ENCODE measurements at regions not wholly inside any gene's neighbourhood (a gene's known extent, or its start where the extent isn't known, plus 50 kb on each side); places are given as distances from the start of the nearest gene placed in this dataset.

GRCh38 chr6:94344866-94345265, 925.5 kb upstream of the EPHA7 start:
- Histone ChIP-seq H3K9me3 (no peaks in the 10 kb centered on the region), H3K27me3 (no peaks in the 10 kb centered on the region), H3K4me1 (ENCODE audit: insufficient read depth) (no peaks in the 10 kb centered on the region), H3K27ac (no peak overlapping the region), H3K4me3 (no peak overlapping the region), H3K36me3 (no peaks in the 10 kb centered on the region)
- DNase-seq: no peak
- WGBS, 3 donors: 74 to 90% (median 88%) methylated on average over 1 of the region's 1 CpG
- intact Hi-C loops (cut with DNase I): no loop called here
- TF ChIP-seq POLR2A (IDR thresholded peaks at IDR 0.05) (no peak), EP300 (IDR thresholded peaks at IDR 0.05) (no peak)
- TF ChIP-seq, protein P1, sequence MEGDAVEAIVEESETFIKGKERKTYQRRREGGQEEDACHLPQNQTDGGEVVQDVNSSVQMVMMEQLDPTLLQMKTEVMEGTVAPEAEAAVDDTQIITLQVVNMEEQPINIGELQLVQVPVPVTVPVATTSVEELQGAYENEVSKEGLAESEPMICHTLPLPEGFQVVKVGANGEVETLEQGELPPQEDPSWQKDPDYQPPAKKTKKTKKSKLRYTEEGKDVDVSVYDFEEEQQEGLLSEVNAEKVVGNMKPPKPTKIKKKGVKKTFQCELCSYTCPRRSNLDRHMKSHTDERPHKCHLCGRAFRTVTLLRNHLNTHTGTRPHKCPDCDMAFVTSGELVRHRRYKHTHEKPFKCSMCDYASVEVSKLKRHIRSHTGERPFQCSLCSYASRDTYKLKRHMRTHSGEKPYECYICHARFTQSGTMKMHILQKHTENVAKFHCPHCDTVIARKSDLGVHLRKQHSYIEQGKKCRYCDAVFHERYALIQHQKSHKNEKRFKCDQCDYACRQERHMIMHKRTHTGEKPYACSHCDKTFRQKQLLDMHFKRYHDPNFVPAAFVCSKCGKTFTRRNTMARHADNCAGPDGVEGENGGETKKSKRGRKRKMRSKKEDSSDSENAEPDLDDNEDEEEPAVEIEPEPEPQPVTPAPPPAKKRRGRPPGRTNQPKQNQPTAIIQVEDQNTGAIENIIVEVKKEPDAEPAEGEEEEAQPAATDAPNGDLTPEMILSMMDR (IDR thresholded peaks at IDR 0.05): no peak

DNA sequence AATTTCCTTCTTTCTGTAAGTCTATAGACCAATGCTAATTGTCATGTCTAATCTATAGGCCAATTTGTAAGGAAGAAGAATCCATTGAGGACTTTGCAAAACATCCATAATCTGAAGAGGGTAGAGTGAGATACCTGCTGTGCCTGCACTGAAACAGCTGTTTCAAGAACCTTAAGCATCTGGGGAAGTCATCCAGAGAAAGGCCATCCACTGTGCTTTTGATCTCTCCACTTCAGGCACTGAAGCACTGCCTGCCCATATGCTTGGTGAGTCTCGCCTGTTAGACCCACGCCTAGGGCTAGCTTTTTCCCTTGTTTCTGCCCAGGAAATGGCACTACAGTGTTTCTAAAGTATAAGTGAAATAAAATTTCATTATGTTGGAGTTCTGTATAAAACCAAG, 921.8 kb upstream of the EPHA7 start:
- WGBS, 3 donors: 70 to 81% (median 73%) methylated on average over 2 of the region's 2 CpGs
- H3K27me3 ChIP-seq: no peaks in the 10 kb centered on the region
- no peak overlapping the region for H3K4me3 ChIP-seq
- H3K9me3 ChIP-seq: no peaks in the 10 kb centered on the region
- DNase-seq: no peak
- TF ChIP-seq POLR2A (IDR thresholded peaks at IDR 0.05): no peak
- TF ChIP-seq EP300 (IDR thresholded peaks at IDR 0.05): no peak
- TF ChIP-seq, protein P1 (IDR thresholded peaks at IDR 0.05): no peak
- H3K4me1 ChIP-seq (ENCODE audit: insufficient read depth): no peaks in the 10 kb centered on the region
- H3K27ac ChIP-seq: no peak overlapping the region
- no peaks in the 10 kb centered on the region for H3K36me3 ChIP-seq
- intact Hi-C loops (cut with DNase I): no loop called here

GRCh38 chr6:94323853-94324252, 904.5 kb upstream of the EPHA7 start:
- Histone ChIP-seq H3K4me1 (ENCODE audit: insufficient read depth) (no peaks in the 10 kb centered on the region), H3K27me3 (no peaks in the 10 kb centered on the region), H3K36me3 (no peaks in the 10 kb centered on the region), H3K9me3 (no peaks in the 10 kb centered on the region), H3K27ac (no peak overlapping the region), H3K4me3 (no peak overlapping the region)
- no peak for DNase-seq
- 92 to 100% (median 93%) methylated on average over 1 of the region's 1 CpG for WGBS, 3 donors
- intact Hi-C loops (cut with DNase I): no loop called here
- TF ChIP-seq EP300 (IDR thresholded peaks at IDR 0.05): no peak
- no peak for TF ChIP-seq POLR2A (IDR thresholded peaks at IDR 0.05)
- TF ChIP-seq, protein P1 (IDR thresholded peaks at IDR 0.05): no peak

DNA sequence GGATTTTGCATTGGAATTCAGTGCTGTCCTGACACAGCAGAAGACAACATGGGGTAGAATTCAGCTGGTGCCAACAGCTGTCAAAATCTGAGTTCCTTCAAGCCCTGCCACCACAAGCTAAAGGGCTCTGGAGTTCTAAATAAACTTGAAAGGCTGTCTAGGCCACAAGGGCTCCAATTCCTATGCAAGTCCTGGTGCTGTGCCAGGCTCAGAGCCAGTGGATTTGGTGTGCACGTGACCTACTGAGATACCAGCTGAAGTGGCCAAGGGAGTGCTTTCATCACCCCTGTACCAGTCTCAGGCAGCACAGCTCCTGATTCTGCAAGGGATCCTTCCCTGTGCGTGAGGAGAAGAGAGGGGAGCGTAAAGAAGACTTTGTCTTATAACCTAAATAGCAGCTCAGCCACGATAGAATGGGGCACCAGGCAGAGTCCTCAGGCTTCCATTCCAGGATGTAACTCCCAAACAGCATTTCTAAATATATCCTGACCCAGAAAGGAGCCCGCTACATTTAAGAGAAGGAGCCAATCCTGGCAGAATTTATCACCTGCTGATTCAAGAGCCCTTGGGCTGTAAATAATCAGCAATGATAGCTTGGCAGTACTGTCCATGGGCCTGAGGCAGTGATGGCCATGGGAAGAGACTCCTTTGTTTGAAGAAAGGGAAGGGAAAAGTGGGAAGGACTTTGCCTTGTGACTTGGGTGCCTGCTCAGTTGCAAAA, 881.2 kb upstream of the EPHA7 start:
- Histone ChIP-seq H3K4me3 (no peak overlapping the region), H3K36me3 (no peaks in the 10 kb centered on the region), H3K9me3 (no peaks in the 10 kb centered on the region), H3K27ac (no peak overlapping the region), H3K4me1 (ENCODE audit: insufficient read depth) (no peaks in the 10 kb centered on the region), H3K27me3 (no peaks in the 10 kb centered on the region)
- DNase-seq: no peak
- intact Hi-C loops (cut with DNase I): no loop called here
- WGBS, 3 donors: 76 to 79% (median 79%) methylated on average over 5 of the region's 5 CpGs
- TF ChIP-seq, protein P1 (IDR thresholded peaks at IDR 0.05): no peak
- TF ChIP-seq POLR2A (IDR thresholded peaks at IDR 0.05) (no peak), EP300 (IDR thresholded peaks at IDR 0.05) (no peak)

All from ovary (tissue), 7 donors.